Embryonic facial prominence (tissue), 1 donor: ENCODE measurements at regions not wholly inside any gene's neighbourhood (a gene's known extent, or its start where the extent isn't known, plus 50 kb on each side); places are given as distances from the start of the nearest gene placed in this dataset.

Source experiments
- DNase-seq: peaks from one replicate; pipeline ENCODE4 v3.0.0-alpha.2; 2016; ENCODE audit errors: extremely low spot score

- no peak for DNase-seq
Observed at GRCh38 chr4:53647547-53647946, 56.3 kb upstream of the LNX1 start.

DNA sequence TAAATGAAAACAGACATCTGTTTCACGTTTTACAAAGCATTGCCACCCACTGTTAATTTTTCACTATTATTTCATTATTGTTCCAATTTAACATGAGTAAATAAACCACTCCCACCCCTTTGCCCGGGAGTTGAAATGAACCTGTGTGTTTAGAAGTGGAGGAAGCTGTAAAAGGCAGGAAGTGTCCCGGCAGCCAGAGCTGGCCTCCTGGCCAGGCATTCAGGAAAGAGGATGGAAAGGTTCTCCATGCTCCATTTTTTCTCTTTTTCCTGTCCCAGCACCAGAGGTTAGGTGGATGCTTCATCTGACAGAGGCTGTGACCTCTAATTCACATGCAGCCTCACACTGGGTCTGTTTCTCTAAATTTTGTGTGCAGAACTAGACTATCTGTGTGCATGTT lies 55.5 kb upstream of the LNX1 start:
- DNase-seq = no peak

DNA sequence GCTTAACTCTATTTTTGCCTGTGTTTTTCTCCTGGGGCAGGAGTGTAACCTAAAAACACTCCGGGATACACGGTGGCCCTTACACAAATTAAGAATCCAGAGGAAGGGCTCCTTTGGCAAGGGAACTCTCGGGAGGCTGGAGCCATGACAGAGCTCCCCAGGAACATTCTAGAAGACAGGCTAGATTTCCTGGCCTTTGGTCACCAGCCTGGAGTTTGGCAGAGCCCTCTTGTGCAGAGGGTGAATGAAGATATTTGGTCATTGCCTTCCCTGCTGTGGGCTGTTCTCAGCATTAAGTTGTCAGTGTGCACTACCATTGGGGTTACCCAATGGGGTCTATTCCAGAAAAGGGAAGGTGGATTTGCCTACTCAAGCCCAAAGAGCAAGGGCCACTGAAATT lies 53.8 kb upstream of the LNX1 start:
- DNase-seq = no peak

GRCh38 chr4:53644607-53645006 lies 53.3 kb upstream of the LNX1 start:
- no peak for DNase-seq
